RKO (cell line): ENCODE measurements at regions not wholly inside any gene's neighbourhood (a gene's known extent, or its start where the extent isn't known, plus 50 kb on each side); places are given as distances from the start of the nearest gene placed in this dataset.

Experiments used
- DNase-seq: peaks from one replicate; pipeline ENCODE4 v3.0.0-alpha.2; 2016; ENCODE audit warnings: low spot score

DNA sequence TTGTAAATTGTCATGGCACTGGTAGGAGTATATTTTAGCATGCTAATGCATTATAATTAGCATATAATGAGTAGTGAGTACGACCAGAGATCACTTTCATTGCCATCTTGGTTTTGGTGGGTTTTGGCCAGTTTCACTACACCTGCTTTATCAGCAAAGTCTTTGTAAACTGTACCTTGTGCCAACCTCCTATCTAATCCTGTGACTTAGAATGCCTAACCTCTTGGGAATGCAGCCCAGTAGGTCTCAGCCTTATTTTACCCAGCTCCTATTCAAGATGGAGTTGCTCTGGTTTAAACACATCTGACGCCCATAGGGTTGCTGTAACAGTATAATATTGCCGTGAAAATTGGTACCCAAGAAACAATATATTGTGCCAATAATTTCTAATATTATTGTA lies 159.4 kb downstream of the MAGEB5 start:
- DNase-seq = no peak

DNA sequence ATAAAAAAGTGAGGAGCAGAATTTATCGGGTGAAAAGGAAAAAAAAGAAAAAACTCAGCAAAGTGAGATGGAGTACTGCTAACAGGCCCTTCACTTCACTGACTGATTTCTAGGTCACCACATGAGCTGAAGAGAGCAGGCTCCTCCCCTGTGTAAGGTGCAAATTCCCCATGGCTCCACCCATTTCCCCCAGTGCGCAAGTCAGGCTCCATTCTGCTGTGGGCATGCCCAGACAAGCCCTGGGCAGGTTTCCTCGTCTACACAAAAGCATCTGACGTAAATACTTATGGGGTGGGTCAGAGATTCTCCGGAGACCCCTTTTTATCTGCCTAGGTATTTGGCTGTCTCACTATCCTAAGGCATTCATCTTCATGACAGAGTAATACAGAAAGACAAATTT lies 157.9 kb downstream of the MAGEB5 start:
- DNase-seq = no peak

DNA sequence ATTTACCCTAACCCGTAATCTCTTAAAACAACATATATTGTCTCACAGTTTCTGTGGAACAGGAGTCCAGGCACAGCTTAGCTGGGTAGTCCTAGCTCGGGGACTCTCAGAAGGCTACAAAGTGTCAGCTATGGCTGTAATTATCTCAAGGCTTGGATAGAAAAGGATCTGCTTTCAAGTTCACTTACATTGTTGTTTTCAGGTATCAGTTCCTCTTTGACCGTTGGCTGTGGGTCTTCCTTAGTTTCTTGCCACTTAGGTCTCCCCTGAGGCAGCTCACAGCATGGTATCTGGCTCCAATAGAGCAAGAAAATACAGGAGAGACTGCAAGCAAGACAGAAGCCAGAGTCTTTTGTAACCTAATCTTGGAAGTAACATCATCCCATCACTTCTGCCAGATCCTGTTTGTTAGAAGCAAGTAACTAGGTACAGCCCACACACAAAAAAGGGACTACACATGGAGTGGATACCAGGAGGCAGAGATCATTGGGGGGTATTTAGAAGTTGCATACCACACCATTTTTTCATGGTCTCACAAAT lies 137.0 kb downstream of the MAGEB5 start:
- no peak for DNase-seq

DNA sequence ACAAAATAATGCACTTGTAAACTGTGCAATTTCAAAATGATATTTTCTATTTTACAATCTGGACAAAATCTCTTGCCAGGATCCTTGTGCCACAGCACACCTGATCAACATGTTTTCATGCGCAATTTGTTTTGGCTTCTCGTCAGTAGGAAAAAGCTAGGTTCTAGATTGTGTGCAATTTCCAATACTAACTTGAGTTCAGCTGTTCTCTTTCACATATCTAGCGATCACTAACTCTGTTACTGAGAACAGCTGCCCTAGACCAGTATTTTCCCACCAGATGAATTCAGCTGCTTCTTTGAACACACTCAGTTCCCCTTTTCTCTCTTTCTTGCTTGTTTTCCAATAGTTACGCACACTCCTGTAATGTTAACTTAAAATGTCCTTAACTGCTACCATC lies 131.2 kb downstream of the MAGEB5 start:
- no peak for DNase-seq

DNA sequence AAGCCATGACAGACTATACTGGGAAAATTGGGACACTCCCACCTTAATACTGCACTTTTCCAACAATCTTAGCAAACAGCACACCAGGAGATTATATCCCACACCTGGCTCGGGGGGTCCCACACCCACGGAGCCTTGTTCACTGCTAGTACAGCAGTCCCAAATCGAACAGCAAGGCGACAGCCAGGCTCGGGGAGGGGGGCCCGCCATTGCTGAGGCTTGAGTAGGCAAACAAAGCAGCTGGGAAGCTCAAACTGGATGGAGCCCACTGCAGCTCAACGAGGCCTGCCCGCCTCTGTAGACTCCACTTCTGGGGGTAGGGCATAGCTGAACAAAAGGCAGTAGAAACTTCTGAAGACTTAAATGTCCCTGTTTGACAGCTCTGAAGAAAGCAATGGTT lies 118.3 kb downstream of the MAGEB5 start:
- DNase-seq = no peak

DNA sequence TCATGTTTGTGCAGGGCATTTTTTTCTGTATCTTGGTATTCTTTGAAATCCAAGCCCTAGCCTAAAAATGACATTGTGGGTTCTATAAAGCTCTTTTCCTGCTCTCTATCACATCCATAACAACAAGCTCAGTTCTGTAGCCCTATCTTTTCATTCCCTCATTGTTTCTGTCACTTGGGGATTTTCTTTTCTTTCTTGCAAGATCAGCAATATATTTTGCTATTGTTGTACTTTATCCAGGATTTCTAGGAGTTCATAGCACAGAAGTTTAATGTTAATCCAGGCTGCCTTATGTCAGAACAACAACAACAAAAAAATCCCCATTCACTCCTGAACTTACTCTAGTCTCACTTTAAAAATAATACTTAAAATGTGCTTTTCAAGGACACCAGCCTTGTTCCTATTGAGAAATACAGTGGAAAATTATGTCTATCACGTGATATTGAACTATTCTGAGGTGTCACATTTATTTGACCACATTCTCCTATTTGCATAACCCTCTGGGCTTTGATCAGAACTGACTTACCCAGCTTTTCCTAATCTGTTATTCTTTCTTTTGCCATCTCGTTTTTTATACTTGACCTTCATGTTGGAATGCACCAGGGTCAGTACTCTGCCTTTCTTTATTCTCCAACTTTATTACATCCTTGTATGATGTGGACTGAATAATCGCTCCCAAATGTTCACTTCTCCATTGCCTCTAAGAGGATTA lies 112.8 kb downstream of the MAGEB5 start:
- no peak for DNase-seq

DNA sequence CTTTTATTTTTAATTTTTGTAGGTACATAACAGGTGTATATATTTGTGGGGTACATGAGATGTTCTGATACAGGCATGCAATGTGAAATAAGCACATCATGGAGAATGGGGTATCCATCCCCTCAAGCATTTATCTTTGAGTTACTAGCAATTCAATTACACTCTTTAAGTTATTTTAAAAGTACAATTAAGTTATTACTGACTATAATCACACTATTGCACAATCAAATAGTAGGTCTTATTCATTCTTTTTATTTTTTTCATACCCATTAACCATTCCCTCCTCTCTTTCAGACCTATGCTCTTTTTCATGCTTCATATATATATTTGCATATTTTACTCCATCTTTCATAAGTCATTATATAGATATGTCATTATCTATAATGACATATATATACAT lies 93.3 kb downstream of the MAGEB5 start:
- DNase-seq = no peak

DNA sequence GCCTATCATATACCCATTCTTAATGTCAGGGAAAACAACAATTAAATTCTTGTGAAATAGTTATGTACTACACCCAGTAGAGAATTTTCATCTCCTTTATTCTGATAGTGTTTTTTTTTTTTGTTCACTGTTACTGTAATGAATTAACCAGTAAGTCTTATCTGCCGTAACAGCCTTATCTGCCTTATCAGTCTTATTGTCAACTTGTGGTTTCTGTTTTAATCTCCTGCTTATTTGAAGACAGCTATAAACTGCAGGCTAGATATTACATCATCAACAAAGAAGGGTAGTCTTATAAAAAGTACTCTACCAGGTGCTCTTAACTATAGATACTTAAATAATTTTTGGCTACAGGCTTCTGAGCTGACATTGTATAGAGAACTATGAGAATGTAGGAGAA lies 79.5 kb downstream of the MAGEB5 start:
- no peak for DNase-seq

DNA sequence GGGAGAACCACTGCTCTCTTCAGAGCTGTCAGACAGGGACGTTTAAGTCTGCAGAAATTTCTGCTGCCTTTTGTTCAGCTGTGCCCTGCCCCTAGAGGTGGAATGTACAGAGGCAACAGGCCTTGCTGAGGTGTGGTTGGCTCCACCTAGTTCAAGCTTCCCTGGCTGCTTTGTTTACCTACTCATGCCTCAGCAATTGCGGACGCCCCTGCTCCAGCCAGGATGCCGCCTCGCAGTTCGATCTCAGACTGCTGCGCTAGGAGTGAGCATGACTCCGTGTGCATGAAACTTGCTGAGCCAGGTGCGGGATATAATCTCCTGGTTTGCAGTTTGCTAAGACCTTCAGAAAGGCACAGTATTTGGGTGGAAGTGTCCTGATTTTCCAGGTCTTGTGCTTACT lies 70.9 kb downstream of the MAGEB5 start:
- no peak for DNase-seq
